D341Med (cell line): ENCODE measurements at regions not wholly inside any gene's neighbourhood (a gene's known extent, or its start where the extent isn't known, plus 50 kb on each side); places are given as distances from the start of the nearest gene placed in this dataset.
"Not testable (repeated sequence)": the region's sequence is repeated elsewhere in the genome, so short reads cannot be mapped to it uniquely, and the experiment has no call there.

Experiments
- DNase-seq: peaks from one replicate; pipeline ENCODE4 v3.0.0; 2012; ENCODE audit warnings: low spot score

- DNase-seq: no peak
Observed at GRCh38 chr2:216775043-216775453, 79.7 kb upstream of the IGFBP5 start.

GRCh38 chr2:216774620-216775019, 79.3 kb upstream of the IGFBP5 start:
- DNase-seq: no peak

DNA sequence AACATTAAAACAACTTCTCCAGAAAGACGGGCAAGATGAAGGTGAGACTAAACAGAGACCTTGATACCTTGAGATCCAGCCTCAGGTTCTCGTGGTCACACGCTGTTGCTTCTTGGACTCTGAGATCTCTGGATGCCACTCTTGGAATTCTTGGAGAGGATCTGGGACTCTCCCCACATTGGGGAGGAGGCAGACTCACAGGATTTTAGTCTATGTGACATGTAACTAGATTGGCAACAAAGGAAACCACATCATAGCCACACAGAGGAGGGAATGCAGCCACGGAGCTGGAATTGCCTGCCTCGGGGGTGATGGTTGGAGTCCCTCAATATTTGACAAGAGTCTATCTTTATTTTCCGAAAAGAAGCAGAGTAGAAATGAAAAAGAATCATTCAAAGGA, 78.8 kb upstream of the IGFBP5 start:
- no peak for DNase-seq

- no peak for DNase-seq
Observed at GRCh38 chr2:216773072-216773471, 77.7 kb upstream of the IGFBP5 start.

DNA sequence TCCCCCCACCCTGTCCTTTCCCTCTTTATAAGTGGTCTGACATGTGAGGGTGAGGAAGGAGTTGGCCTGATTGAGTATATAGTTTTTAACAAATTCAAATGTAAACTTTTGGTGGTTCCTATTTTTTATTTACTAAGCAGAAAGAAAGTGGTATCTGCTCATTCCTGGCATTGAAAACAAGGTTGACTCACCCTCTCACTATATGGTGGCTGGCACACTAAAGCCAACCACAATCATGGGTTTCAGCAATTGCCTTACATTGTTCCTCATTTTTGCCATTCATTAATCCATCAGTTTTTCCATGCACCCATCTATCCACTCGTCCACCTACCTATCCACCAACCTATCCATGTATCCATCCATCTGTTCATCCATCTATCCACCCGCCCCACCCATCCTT, 75.4 kb upstream of the IGFBP5 start:
- no peak for DNase-seq

DNA sequence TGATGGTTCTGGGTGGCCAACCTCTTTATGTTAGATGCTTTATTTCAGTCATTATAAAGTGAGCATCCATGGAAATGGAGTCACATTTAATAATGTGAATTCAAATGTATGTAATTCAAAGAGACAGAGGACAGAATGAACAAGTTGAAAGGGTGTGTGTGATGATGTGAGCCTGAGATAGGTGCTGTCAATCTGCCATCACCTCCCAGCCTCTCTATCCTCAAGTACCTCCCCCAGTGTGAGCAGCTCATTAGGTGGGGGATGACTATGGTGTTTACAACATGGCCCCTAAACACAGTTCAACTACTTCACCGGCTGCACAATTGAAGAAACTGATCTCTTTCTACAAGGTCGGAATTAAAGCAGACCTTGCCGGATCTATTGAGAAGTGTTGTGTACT, 74.7 kb upstream of the IGFBP5 start:
- no peak for DNase-seq

- DNase-seq: no peak
Observed at GRCh38 chr2:216769626-216770025, 74.3 kb upstream of the IGFBP5 start.

GRCh38 chr2:216768908-216769411, 73.6 kb upstream of the IGFBP5 start:
- DNase-seq: no peak

DNA sequence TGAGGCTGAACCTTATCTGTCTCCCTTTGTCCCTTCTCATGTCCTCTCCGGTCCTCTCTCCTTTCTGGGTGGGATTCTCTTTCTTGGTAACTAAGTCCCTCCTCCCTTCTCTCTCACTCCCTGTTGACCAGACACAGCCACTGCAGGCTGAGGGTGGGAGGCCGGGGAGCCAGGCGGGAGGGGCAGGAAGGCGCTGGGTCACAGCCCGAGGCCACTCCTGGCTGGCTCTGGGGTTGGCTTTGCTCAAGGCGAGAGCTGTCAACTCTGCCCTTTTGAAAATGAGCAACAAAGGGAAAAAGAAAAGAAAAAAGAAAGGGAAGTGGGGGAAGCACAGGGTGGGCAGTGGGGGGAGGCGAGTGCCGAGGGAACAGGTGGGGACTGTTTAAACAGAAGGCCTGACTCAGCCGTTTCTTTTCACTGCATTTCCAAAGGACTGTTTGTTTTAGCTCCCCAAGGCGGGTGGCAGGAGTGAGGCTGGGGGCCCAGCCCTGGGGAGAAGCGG, 70.5 kb upstream of the IGFBP5 start:
- DNase-seq: no peak

DNA sequence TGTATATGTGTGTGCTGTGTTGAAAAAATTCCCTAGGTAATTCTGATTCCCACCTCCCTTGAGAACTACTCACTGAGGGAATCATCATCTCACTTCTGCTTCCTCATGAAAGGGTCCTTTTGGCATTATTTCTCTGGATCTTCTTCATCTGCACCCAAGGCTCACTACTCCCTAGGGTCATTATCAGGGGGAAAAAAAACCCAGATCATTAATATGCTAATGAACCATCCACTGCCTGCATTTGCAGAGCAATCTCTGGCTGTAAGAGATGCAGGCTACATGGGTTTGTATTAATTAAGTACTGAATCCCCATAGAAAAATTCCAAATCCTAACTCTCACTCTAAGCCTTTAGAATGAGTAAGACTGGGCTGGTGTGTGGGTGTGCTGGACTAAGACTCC, 68.0 kb upstream of the IGFBP5 start:
- DNase-seq: no peak

DNA sequence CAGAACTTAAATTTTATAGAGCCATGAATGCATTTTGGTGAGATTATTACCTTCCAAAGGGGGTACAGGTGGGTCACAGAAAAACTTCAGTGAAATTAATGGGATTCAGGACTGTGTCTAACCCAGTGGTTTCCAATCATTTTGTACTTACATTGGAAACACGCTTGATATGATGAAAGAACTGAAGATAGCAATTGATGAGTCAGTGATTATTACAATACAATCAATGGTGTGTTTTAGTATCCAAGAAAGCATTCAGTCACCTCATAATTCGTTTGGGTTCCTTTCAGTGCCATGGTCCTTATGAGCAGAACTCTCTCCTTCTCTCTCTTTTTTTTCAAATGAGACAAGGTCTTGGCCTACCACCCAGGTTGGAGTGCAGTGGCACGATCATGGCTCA, 66.5 kb upstream of the IGFBP5 start:
- no peak for DNase-seq

GRCh38 chr2:216761133-216761532, 65.8 kb upstream of the IGFBP5 start:
- DNase-seq: no peak

DNA sequence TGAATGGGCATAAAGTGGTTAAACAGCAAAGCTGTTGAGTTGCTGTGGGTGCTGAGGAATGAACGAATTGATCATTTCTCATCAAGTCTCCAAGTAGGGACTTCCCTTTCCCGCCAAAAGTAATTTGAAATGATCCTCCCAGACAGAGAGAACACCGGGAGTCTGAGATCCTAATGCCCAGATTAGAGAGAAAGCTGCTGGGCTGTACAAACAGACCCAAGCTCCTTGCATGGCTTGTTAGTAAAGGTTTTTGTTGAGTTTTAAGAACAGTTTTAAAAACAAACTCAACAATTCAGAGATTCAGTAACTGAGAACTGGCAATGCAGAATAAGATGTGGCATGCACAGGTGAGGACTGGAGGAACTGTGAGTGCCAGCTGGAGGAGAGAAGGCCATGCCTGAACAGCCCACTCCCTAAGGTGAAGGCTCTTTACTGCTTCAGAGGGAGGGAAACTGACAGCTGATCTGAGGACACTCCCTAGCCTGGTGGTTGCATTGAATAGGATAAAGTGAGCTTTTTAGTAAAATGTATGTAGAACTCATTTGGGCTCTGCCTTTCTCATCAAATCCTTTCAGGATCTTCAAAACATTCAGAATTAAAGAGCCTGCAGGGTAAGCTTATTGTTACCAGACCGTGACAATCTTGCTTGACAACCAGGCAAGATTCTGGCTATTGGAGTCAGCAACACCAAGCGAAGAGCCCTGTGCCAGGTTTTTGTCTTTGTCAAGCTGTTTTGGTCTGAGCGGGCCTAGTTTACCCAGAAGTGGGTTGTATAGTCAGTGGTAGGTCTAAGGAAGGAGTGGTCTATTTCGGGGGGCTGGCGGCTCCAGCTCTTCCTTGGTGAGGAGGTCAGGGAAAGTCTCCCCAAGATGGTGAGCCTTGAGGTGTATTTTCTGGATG, 63.2 kb upstream of the IGFBP5 start:
- DNase-seq: no peak

DNA sequence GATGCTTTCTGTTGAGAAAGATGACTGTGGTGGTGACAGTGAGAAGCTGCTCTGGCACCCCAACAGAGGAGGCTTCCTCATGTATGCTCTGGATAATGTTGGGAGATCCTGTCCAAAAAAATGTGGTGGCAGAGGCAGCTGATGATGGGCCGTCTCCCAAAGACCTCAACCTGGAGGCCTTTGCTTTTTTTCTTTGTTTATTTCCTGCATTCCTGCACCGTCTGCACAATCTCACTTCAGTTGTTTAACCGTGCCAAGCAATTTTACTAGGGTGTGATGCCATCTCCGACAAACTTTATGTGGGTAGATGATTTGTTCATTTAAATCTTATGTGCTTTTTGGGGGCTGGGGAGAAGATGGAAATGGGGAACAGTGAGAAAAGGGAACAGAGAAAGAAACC, 62.2 kb upstream of the IGFBP5 start:
- DNase-seq: no peak

GRCh38 chr2:216756435-216756834, 61.1 kb upstream of the IGFBP5 start:
- DNase-seq: no peak

DNA sequence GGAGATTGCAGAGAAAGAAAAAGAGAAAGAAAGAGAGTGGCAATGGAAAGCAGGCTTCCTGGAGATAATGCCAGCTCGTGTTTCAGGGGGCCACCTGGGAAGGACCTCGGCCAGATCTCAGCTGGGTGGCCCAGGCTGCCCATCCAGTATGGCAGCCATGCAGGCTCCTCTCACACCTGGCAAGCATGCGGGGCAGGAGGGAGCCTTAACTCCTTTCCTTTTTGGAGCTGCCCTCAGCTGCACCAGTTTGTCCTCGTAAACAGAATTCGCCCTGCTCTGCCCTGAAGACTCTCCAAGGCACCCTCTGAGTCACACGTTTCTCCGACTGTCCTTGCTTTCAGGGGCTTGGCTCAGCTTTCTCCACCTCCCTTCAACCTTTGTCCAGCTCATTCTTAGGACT, 59.5 kb upstream of the IGFBP5 start:
- DNase-seq: no peak

- DNase-seq: no peak
Observed at GRCh38 chr2:216754336-216754735, 59.0 kb upstream of the IGFBP5 start.

- no peak for DNase-seq
Observed at GRCh38 chr2:216752855-216753505, 57.6 kb upstream of the IGFBP5 start.

DNA sequence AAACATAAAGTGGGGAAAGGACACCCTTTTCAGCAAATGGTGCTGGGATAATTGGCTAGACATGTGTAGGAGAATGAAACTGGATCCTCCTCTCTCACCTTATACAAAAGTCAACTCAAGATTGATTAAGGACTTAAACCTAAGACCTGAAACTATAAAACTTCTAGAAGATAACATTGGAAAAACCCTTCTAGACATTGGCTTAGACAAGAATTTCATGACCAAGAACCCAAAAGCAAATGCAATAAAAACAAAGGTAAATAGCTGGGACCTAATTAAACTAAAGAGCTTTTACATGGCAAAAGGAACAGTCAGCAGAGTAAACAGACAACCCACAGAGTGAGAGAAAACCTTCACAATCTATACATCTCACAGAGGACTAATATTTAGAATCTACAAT, 55.4 kb upstream of the IGFBP5 start:
- not testable (repeated sequence) for DNase-seq

DNA sequence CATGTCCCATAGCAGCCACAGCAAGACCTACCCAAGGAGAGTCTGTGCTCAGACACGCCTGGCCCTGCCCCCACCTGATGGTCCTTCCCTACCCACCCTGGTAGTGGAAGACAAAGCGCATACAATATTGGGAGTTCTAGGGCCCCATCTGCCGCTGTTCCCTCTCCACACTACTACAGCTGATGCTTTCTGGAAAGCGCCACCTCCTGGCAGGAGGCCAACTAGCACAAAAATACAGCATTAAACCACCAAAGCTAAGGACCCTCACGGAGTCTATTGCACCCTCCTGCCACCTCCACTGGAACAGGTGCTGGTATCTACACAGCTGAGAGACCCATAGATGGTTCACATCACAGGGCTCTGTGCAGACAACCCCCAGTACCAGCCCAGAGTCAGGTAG, 50.9 kb upstream of the IGFBP5 start:
- DNase-seq: not testable (repeated sequence)

DNA sequence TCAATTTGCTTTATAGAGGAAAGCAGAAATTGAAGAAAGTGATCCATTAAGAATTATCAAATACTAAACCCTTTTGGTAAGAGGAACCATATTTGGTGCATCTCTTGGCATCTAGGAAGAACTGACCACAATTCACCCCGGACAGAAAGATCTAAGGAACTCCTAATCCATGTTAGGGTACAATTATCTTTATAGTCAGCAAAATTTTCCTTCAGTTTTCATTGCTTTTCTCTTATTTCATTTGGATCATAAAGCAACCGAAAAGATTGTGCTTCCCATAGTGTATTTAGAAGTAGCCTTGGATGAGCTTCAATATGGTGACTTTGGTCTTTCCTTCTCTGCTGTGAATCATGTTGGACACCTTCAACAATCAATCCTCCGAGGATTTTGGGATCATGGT, 50.1 kb upstream of the IGFBP5 start:
- DNase-seq: no peak
